HUES6 (cell line): ENCODE measurements at regions not wholly inside any gene's neighbourhood (a gene's known extent, or its start where the extent isn't known, plus 50 kb on each side); places are given as distances from the start of the nearest gene placed in this dataset.
"Not testable (repeated sequence)": the region's sequence is repeated elsewhere in the genome, so short reads cannot be mapped to it uniquely, and the experiment has no call there.

Experiments
- H3K27ac ChIP-seq: 2 replicates; pipeline ENCODE4 v1.7.0; 2013; ENCODE audit warnings: low read depth, mild to moderate bottlenecking, low read length, inconsistent platforms
- H3K27me3 ChIP-seq: 2 replicates; pipeline ENCODE4 v1.6.1; 2013; ENCODE audit warnings: low read length; ENCODE audit not compliant: control insufficient read depth, insufficient read depth
- H3K36me3 ChIP-seq: 2 replicates; pipeline ENCODE4 v1.6.1; 2013; ENCODE audit warnings: low read length; ENCODE audit not compliant: control insufficient read depth, insufficient read depth
- H3K4me1 ChIP-seq: 2 replicates; pipeline ENCODE4 v1.6.1; 2013; ENCODE audit warnings: low read length; ENCODE audit not compliant: control insufficient read depth, insufficient read depth
- H3K4me3 ChIP-seq: 2 replicates; pipeline ENCODE4 v1.5.1; 2013; ENCODE audit warnings: low read depth, low read length
- H3K9ac ChIP-seq: one replicate; pipeline ENCODE4 v1.6.1; 2013; ENCODE audit warnings: mild to moderate bottlenecking, low read length
- H3K9me3 ChIP-seq: 2 replicates; pipeline ENCODE4 v1.6.1; 2013; ENCODE audit warnings: low read depth, low read length; ENCODE audit not compliant: control insufficient read depth, insufficient read depth

- Histone ChIP-seq H3K4me1 (no peaks in the 10 kb centered on the region), H3K27ac (no peak overlapping the region), H3K27me3 (no peaks in the 10 kb centered on the region), H3K9ac (no peak overlapping the region), H3K36me3 (no peaks in the 10 kb centered on the region), H3K4me3 (no peak overlapping the region), H3K9me3 (peaks cover 26% of the 10 kb centered on the region)
Measured at GRCh38 chr14:30069536-30069935, 141.9 kb upstream of the PRKD1 start.

GRCh38 chr14:30072454-30072853 lies 144.8 kb upstream of the PRKD1 start:
- H3K9ac ChIP-seq, H3K27me3 ChIP-seq, H3K36me3 ChIP-seq, H3K4me1 ChIP-seq, H3K27ac ChIP-seq, H3K4me3 ChIP-seq: not testable (repeated sequence)
- H3K9me3 ChIP-seq, result peaks cover 26% of the 10 kb centered on the region

- no peak overlapping the region for H3K9ac ChIP-seq
- H3K27ac ChIP-seq, result no peak overlapping the region
- no peak overlapping the region for H3K4me3 ChIP-seq
- H3K27me3 ChIP-seq, result no peaks in the 10 kb centered on the region
- H3K4me1 ChIP-seq, result no peaks in the 10 kb centered on the region
- peaks cover 8% of the 10 kb centered on the region for H3K9me3 ChIP-seq
- no peaks in the 10 kb centered on the region for H3K36me3 ChIP-seq
Measured at GRCh38 chr14:30077946-30078345, 150.3 kb upstream of the PRKD1 start.

- no peak overlapping the region for H3K27ac ChIP-seq
- no peaks in the 10 kb centered on the region for H3K27me3 ChIP-seq
- H3K9ac ChIP-seq, result no peak overlapping the region
- no peaks in the 10 kb centered on the region for H3K36me3 ChIP-seq
- no peaks in the 10 kb centered on the region for H3K9me3 ChIP-seq
- H3K4me3 ChIP-seq, result no peak overlapping the region
- H3K4me1 ChIP-seq, result 0 out of 2 replicates have a peak, but pooled peaks cover 3% of the 10 kb centered on the region
Measured at GRCh38 chr14:30078811-30079402, 151.3 kb upstream of the PRKD1 start.

- Histone ChIP-seq H3K36me3 (no peaks in the 10 kb centered on the region), H3K4me1 (0 out of 2 replicates have a peak, but pooled peaks cover 3% of the 10 kb centered on the region), H3K27ac (no peak overlapping the region), H3K27me3 (no peaks in the 10 kb centered on the region), H3K9ac (no peak overlapping the region), H3K9me3 (peaks cover 2% of the 10 kb centered on the region; the same call in 1 of the 2 replicates), H3K4me3 (no peak overlapping the region)
Measured at GRCh38 chr14:30082486-30082885, 154.8 kb upstream of the PRKD1 start.

GRCh38 chr14:30084811-30085210 lies 157.2 kb upstream of the PRKD1 start:
- H3K36me3 ChIP-seq, result no peaks in the 10 kb centered on the region
- H3K9me3 ChIP-seq, result peaks cover 14% of the 10 kb centered on the region
- 0 out of 2 replicates have a peak, but pooled peaks cover 3% of the 10 kb centered on the region for H3K4me1 ChIP-seq
- H3K27ac ChIP-seq, result no peak overlapping the region
- H3K9ac ChIP-seq, result no peak overlapping the region
- H3K4me3 ChIP-seq, result no peak overlapping the region
- no peaks in the 10 kb centered on the region for H3K27me3 ChIP-seq

- Histone ChIP-seq H3K9ac (no peak overlapping the region), H3K36me3 (no peaks in the 10 kb centered on the region), H3K4me1 (0 out of 2 replicates have a peak, but pooled peaks cover 3% of the 10 kb centered on the region), H3K9me3 (peaks cover 21% of the 10 kb centered on the region), H3K27ac (no peak overlapping the region), H3K4me3 (no peak overlapping the region), H3K27me3 (no peaks in the 10 kb centered on the region)
Measured at GRCh38 chr14:30085943-30086342, 158.3 kb upstream of the PRKD1 start.

GRCh38 chr14:30088620-30089019 lies 161.0 kb upstream of the PRKD1 start:
- no peaks in the 10 kb centered on the region for H3K36me3 ChIP-seq

GRCh38 chr14:30108975-30109700 lies 181.5 kb upstream of the PRKD1 start:
- Histone ChIP-seq H3K36me3 (no peaks in the 10 kb centered on the region), H3K9me3 (peaks cover 23% of the 10 kb centered on the region), H3K27me3 (no peaks in the 10 kb centered on the region), H3K27ac (no peak overlapping the region), H3K9ac (no peak overlapping the region), H3K4me1 (no peaks in the 10 kb centered on the region), H3K4me3 (no peak overlapping the region)

More at GRCh38 chr14:30088620-30089019, 161.0 kb upstream of the PRKD1 start:
- no peak overlapping the region for H3K9ac ChIP-seq
- no peak overlapping the region for H3K4me3 ChIP-seq
- H3K27ac ChIP-seq, result no peak overlapping the region
- no peaks in the 10 kb centered on the region for H3K27me3 ChIP-seq
- H3K4me1 ChIP-seq, result no peaks in the 10 kb centered on the region
- H3K9me3 ChIP-seq, result peaks cover 39% of the 10 kb centered on the region

- H3K36me3 ChIP-seq, result no peaks in the 10 kb centered on the region
- no peaks in the 10 kb centered on the region for H3K9me3 ChIP-seq
- H3K4me1 ChIP-seq, result 0 out of 2 replicates have a peak, but pooled peaks cover 7% of the 10 kb centered on the region
- H3K27ac ChIP-seq, result no peak overlapping the region
- no peak overlapping the region for H3K4me3 ChIP-seq
- H3K27me3 ChIP-seq, result peaks cover 3% of the 10 kb centered on the region; the same call in 1 of the 2 replicates
- H3K9ac ChIP-seq, result no peak overlapping the region
Measured at GRCh38 chr14:30114051-30114450, 186.4 kb upstream of the PRKD1 start.

GRCh38 chr14:30115756-30116155 lies 188.1 kb upstream of the PRKD1 start:
- no peak overlapping the region for H3K27ac ChIP-seq
- no peaks in the 10 kb centered on the region for H3K9me3 ChIP-seq
- H3K4me1 ChIP-seq, result 0 out of 2 replicates have a peak, but pooled peaks cover 7% of the 10 kb centered on the region
- H3K27me3 ChIP-seq, result peaks cover 3% of the 10 kb centered on the region; the same call in 1 of the 2 replicates
- H3K9ac ChIP-seq, result no peak overlapping the region
- H3K36me3 ChIP-seq, result no peaks in the 10 kb centered on the region
- no peak overlapping the region for H3K4me3 ChIP-seq
